GM12891 (cell line): ENCODE measurements at regions not wholly inside any gene's neighbourhood (a gene's known extent, or its start where the extent isn't known, plus 50 kb on each side); places are given as distances from the start of the nearest gene placed in this dataset.

Experiments
- POLR2A ChIP-seq: IDR thresholded peaks from 2 replicates; pipeline ENCODE4 v1.6.1; 2011; ENCODE audit warnings: low read depth, low read length, control low read depth
- POLR2AphosphoS5 ChIP-seq: IDR thresholded peaks from 2 replicates; pipeline ENCODE4 v1.6.1; 2011; ENCODE audit warnings: low read depth, low read length, control low read depth
- SPI1 ChIP-seq: IDR thresholded peaks from 2 replicates; pipeline ENCODE4 v1.6.1; 2011; ENCODE audit warnings: low read depth, low read length, control low read depth
- TAF1 ChIP-seq: IDR thresholded peaks from 2 replicates; pipeline ENCODE4 v1.6.1; 2011; ENCODE audit warnings: low read depth, low read length, control low read depth

DNA sequence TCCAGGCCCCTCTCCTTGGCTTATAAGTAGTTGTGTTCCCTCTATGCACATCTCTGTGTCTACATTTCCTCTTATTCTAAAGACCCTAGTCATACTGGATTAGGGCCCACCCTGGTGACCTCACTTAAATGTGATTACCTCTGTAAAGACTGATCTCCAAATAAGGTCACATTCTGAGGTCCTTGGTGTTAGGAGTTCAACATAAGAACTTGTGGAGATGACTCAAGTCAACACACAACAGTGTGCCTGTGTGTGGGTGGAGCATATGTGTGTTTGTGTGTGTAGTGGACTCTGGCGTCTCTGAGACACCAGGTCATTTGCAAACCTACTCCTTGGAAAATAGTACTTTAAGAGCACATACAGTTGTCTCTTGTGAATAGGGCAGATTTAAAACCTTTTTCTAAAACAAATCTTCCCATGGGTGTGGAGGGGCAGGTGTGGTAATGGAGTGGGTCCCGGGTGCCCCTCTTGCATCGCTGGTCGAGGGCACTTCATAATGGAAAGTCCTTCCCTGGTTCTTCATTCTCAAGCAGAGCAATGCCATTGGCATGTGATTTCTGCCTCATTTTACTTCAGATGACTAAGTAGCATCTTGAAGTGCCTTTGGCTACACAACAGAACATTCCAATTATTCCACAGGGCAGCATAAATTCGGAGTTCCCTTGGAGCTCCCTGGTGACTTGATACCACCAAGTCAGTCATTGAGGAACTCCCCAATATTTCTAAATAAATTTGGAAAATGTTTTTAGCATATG is 84.4 kb downstream of the C9orf152 start:
- TF ChIP-seq TAF1: no peak
- no peak for TF ChIP-seq POLR2AphosphoS5
- TF ChIP-seq POLR2A: no peak
- no peak for TF ChIP-seq SPI1
